ENCODE measurements at regions not wholly inside any gene's neighbourhood (a gene's known extent, or its start where the extent isn't known, plus 50 kb on each side); places are given as distances from the start of the nearest gene placed in this dataset.

- TF ChIP-seq, protein P1, sequence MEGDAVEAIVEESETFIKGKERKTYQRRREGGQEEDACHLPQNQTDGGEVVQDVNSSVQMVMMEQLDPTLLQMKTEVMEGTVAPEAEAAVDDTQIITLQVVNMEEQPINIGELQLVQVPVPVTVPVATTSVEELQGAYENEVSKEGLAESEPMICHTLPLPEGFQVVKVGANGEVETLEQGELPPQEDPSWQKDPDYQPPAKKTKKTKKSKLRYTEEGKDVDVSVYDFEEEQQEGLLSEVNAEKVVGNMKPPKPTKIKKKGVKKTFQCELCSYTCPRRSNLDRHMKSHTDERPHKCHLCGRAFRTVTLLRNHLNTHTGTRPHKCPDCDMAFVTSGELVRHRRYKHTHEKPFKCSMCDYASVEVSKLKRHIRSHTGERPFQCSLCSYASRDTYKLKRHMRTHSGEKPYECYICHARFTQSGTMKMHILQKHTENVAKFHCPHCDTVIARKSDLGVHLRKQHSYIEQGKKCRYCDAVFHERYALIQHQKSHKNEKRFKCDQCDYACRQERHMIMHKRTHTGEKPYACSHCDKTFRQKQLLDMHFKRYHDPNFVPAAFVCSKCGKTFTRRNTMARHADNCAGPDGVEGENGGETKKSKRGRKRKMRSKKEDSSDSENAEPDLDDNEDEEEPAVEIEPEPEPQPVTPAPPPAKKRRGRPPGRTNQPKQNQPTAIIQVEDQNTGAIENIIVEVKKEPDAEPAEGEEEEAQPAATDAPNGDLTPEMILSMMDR (IDR thresholded peaks at IDR 0.05) = no peak
- TF ChIP-seq POLR2A (IDR thresholded peaks at IDR 0.05) (no peak), POLR2AphosphoS5 (IDR thresholded peaks at IDR 0.05) (no peak)
These were observed 148.0 kb upstream of the TCF4 start for GRCh38 chr18:55735969-55736368.
